NCI-H524 (cell line): ENCODE measurements at regions not wholly inside any gene's neighbourhood (a gene's known extent, or its start where the extent isn't known, plus 50 kb on each side); places are given as distances from the start of the nearest gene placed in this dataset.
"Not testable (repeated sequence)": the region's sequence is repeated elsewhere in the genome, so short reads cannot be mapped to it uniquely, and the experiment has no call there.

Experiments
- DNase-seq, 2 experiments: peaks; one replicate each; lab custom pipeline; 2025; lab: John Stamatoyannopoulos, UW

DNA sequence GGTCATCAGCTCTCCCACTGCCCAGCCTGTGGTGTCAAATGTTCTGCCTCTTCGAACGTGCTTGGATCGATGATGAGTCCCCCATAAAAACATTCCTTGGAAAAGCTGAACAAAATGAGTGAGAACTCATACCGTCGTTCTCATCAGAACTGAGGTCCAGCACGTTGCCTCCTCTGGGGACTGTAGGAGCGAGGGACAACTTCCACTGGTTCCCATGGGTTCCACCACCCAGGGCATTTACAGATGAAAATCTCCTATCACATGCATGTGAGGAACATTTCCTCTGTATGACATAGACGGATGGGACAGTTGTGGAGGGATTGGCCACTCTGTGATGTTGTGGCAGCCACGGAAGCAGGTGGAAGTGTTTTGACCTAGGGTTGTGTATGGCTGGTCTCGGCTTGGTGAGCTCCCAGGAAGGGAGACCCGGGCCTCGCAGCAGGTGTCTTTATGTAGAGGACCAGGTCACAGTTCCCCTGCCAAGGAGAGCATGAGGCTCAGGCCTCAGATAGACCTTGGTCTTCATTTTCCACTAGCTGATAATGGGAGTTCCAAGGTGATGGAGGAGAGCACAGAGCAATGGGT is 113.0 kb downstream of the SNRPN start:
- DNase-seq = no peak

DNA sequence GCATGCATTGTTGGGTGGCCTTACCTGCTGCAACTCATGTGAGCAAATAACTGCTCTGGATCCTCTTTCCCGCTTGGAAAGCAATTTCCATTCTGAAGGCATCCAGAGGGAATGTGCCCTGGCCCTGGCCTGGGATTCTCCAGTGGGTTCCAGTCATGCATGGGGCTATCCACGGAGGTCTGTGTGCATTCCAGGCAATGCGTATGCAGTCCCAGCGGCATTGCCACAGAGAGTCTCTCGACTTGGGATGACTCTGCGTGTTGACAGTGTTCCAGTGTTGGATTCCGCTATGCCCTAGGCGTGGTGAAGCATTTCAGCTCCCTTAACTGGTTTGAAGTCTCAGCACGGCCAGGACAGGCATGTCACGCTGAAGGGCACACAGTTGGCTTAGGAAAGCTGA is 113.9 kb downstream of the SNRPN start:
- no peak for DNase-seq

DNA sequence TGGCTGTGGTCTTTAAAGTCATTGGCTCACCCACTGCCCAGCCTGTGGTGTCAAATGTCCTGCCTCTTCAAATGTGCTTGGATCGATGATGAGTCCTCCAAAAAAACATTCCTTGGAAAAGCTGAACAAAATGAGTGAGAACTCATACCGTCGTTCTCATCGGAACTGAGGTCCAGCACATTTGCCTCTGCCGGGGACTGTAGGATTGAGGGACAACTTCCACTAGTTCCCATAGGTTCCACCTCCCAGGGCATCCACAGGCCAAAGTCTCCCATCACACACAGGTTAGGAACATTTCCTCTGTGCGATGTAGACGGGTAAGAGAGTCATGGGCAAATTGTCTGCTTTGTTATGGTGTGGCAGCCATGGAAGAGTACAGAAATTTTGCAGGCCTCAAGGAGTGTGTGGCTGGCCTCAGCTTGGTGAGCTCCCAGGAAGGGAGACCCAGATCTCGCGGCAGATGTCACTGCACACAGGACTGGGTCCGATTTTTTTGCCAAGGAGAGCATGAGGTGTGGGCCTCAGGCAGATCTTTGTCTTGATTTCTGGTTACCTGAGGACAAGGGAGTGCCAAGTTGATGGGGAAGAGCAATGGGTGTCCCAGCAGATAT is 115.7 kb downstream of the SNRPN start:
- DNase-seq = no peak

DNA sequence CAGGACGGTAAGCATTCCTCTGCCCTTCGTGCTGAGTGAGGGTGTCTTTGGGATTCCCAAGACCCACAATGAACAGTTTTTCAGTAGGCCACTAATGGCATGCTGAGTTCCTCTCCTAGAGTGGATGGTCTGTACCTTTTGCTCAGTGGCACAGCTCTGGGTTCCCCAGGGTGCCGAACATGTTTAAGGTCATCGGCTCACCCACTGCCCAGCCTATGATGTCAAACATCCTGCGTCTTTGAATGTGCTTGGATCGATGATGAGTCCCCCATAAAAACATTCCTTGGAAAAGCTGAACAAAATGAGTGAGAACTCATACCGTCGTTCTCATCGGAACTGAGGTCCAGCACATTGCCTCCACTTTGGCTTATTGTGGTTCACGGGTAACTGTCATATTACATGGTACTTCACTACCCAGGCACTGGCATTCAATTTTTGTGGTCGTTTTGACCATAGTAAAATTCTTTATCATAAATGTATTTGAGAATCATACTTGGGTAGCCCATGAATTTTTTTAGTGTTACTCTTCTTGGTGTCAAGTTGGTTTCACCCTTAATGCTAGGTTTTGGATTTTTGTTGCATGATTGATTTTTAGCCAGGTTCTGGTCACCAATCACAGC is 118.2 kb downstream of the SNRPN start:
- DNase-seq = no peak

DNA sequence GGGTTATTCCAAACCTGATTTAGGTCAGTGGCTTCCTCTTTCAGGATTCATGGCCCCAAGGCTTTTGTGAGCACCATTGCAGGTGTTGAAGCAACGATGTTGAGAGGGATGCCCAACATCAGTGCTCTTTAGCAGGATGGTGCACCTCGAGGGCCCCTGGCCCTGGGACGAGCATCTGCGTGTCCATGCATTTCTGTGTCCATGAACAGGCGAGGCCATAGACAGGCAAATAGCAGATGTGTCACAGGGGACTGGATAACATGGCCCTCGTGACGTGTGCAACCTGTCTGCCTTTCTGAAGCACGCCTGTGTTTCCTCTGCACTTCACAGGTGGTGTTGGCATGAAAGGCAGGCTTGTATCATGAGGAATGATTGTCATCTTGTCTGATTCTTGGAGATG is 132.3 kb downstream of the SNRPN start:
- DNase-seq = no peak

DNA sequence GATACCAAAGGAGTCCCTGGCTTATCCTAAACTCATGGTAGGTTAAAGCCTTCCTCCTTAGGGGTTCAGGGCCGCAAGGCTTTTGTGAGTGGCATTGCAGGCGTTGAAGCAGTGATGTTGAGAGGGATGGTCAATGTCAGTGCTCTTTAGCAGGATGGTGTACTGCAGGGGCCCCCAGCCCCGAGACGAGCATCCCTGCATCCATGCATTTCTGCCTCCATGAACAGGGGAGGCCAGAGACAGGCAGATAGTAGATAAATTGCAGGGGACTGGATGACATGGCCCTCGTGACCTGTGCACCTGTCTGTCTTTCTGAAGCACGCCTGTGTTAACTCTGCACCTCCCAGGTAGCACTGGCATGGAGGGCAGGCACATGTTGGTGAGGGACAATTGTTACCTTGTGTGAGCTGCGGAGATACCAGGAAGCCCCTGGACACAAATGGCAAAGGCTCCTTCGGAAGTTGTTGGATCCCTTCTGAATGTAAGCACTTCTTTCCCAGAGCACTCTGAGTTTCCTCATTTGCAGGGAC is 133.5 kb downstream of the SNRPN start:
- no peak for DNase-seq

DNA sequence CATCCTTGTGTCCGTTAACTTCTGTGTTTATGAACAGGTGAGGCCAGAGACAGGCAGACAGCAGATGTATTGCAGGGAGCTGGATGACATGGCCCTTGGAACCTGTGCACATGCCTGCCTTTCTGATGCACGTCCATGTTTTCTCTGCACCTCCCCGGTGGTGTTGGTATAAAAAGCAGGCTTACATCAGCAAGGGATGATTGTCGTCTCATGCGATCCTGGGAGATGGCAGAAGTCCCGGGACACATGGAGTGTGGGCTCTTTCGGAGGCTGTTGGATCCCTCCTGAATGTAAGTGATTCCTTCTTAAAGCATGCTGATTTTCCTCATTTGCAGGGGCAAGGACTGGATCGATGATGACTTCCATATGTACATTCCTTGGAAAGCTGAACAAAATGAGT is 134.8 kb downstream of the SNRPN start:
- DNase-seq = no peak

DNA sequence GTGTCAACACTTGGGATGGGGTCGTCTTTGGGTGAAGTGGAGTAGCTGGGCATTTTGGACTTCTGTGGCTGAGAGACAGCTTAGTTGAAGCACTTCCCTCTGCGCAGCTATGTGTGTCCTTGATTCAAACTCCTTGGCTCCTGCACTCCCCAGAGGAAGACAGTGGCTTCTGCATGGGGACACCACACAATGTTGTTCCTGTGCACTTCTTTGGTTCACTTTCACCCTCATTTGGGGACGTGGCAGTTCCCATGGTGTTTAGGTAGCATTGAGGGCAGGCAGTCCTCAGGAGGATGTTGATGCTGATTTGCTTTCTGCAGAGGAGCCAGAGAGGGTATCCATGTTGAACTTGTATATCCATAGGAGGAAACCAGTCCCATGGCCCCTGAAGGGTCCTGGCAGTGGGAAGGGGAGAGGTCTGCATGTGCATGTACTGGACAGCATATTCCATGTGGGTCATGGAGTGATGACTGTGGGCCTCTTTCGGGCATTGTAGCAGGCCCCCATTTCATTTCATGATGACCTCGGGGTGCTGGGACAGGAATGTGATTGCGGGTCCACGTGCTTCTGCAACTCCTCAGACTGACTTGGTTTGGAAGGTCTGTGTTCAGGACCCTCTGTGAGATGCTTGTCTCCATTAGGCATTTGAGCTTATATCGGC is 135.4 kb downstream of the SNRPN start:
- no peak for DNase-seq

DNA sequence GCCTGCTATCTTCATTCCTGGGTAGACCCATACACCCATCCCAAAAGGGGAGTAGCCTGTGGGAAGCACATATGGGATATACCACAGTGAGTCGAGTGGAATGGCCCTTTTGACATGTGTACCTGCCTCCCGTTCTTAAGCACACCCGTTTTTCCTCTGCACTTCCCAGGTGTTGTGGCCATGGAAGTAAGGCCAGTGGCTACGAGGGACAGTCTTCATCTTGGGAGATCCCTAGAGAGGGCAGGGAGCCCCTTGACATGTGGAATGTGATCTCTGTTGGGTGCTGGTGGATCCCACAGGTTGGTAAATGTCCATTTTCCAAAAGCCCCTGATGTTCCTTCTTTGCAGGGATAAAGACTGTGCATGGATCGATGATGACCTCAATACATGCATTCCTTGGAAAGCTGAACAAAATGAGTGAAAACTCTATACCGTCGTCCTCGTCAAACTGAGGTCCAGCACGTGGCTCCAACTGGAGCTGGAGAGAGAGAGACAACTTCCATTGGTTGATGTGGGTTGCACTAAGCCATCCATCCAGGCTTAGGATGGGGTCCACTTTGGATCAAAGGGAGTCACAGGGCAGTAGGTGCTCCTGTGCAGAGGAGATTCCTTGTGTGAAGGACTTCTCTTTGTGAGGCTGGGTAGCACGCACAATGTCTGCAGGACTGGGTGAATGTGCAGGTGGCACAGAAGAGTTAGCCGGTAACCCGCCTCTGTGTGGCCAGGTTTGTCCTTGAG is 136.8 kb downstream of the SNRPN start:
- DNase-seq = no peak

DNA sequence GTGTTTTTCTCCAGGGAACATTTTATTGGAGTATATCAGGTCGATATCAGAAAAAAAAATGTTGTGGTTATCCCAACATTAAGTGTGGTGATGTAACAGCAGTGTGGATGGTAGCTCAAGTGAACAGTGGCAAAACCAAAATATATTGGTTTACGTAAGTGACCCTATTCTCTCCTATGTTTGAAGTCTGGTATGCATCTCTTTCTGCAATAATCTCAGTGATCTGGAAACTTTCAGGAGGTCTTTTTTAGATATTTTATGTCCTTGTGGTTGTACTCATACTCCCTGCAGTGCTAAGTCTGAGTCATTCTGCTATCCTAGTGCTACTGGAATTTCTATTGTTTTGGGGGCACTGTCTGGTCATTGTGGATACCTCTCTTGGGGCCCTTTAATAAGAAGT is 137.9 kb downstream of the SNRPN start:
- no peak for DNase-seq

DNA sequence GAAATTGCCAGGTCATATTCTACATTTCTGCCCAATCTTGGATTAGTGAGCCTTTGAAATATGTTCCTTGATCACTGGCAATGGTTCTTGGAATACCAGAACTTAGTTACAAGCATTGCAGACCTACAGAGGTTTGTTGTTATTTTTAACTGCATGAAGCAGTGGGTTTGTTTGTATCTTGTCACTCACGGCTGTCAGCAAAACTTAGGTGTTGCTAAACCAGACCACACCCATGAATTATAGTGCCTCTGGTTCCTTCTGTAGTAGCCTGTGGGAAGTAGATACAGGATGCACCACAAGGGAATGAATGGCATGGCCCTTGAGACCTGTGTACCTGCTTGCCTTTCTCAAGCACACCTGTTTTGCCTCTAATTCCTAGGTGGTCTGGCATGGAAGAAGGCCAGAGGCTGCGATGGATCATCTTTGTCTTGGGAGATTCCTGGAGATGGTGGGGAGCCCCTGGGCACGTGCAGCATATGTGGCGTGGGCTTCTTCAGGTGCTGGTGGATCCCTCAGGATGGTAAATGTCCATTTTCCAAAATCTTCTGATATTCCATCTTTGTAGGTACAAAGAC is 138.8 kb downstream of the SNRPN start:
- DNase-seq = no peak

DNA sequence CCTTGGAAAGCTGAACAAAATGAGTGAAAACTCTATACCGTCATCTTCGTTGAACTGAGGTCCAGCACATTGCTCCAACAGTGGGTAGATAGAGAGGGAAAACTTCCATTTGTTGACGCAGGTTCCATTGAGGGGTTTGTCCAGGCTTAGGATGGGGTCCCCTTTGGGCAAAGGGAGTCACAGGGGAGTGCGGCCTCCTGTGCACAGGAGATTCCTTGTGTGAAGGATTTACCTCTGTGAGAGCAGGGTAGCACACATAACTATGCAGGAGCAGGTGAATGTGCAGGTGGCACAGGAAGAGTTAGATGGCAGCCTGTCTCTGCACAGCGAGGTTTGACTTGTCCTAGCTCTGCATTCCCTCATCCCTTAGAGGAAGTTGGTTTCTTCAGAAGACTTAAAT is 139.3 kb downstream of the SNRPN start:
- no peak for DNase-seq

DNA sequence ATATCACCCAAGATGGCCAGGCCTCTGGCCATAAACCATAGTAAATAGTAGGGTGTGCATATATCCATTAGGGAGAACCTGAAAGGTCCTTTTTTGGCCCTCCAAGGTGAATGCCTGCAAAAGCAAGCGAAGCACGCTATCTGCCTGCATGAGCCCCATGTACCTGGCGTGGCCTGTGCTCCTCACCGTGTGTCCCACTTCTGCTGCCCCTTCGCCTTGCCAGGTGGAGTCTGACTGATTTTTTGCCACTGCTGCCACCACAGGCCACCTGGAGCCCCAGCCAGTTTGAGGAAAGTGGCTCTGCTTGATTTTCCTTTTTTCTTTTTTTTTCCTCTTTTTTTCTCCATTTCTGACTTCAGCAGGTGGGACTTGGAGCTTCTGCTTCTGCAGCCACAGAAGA is 139.7 kb downstream of the SNRPN start:
- no peak for DNase-seq

DNA sequence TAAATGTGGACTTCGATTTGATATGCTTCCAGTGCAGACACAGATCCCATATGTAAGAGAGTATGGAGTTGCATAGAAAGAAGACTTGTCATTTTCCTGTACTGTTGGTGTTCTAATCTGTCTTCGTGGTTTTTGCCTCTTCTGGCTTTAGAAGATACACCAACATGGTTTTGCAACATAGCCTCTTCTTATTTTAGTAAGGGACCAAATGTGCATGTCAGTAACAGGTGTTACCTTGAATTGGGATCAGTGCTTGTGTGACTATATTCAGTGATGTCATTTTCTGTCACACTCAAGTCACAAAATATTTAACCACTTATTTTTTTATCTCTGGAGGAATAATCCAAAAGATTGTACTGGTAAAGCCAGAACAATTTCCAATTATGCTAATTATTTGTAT is 140.4 kb downstream of the SNRPN start:
- DNase-seq = no peak

DNA sequence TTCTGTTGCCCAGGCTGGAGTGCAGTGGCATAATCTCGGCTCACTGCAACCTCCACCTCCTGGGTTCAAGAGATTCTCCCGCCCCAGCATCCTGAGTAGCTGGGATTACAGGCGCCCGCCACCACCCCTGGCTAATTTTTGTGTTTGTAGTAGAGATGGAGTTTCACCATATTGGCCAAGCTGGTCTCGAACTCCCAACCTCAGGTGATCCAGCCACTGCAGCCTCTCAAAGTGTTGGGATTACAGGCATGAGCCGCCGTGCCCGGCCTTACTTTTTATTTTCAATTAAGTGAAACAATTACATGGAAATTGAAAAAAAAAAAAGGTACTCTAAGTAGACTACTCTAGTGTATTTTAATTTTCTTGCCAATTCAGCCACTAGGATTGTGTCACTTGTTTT is 145.2 kb downstream of the SNRPN start:
- DNase-seq = not testable (repeated sequence)

DNA sequence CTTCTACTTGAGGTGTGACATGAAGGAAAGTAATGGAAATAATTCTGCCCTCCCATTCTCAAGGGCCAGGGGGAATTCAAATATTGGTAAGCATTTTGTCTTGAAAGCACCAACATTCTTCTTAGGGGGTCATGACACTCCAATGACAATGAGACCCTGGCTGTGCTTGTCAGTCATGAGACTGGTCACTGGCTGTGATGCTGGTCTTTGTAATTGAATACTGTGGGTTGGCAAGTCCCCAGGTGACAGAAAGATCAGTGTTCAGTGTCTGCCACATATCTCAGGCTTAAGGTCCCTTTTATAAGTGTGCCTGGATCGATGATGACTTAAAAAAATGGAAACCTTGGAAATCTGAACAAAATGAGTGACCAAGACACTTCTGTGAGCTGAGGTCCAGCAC is 151.4 kb downstream of the SNRPN start:
- no peak for DNase-seq

DNA sequence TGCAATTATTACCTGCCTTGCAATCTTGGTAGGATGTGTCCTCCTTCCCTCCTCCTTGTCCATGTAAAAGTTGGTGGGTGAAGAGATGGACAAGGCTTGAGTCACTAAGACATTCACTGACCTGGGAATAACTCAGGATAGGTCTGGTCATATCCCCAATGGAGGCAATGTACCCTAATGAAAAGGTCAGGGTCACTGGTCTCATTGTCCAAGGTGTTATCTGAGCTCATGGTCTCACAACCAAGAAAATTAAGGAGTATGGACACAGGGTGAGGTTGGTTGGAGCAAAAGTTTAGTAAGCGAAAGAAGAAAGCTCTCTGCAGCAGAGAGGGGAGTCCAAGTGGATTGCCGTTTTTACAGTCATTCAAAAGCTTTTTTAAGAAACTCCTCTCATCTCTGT is 179.0 kb downstream of the SNRPN start:
- no peak for DNase-seq

DNA sequence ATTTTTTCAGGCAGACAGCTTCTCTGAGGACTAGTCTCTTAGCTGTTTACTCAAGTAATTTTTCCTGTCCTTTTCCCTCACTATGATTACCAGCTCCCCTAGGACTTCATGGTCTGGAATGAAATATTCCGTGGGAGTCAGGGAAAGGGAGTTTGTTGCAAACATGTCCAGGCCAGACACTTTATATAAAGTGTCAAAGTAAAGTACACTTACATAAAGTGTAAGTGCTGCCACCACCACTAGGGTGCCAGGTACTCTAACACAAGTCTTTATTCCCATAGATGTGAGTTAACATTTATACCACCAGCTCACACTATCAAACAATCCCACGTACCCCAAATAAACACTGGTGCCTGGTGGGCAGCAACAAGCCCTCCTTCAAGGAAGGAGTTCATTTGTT is 179.8 kb downstream of the SNRPN start:
- DNase-seq = no peak

DNA sequence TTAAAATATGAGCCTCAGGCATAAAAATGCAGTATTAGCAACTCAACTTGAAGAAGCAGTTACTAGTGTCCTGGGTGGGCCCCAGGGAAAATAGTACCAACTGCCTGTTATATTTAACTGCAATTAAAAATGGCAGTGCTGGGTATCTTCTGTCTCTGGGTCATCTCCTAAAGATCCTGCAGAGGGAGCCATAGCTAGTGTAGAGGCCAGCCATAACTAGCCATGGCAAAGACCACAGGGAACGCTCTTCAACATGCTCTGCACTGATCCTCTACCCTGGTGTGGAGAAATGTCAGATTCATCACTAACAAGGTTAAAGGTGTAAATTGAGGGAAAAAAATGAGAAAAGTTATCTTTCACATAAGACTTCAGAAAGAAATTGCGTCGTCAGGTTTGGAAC is 181.3 kb downstream of the SNRPN start:
- peak in 1 of 2 experiments; percentile 49 for DNase-seq

DNA sequence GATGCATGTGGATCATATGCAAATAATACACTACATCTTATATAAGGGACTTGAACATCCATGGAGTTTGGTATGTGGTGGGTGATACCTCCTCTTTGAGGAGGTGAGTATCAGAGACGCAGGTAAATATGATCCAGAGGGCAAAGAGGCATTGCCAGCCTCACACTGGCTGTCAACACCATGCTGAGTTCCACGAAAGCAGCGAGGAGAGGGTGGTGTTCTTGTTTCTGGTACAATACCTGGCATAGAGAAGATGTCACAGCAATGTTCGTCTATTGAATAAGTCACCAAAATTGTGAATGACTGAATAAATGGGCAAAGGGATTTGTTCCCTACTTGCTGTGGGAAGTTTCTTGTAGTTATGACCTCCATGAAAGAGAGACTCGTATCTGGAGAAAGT is 182.2 kb downstream of the SNRPN start:
- DNase-seq = no peak

DNA sequence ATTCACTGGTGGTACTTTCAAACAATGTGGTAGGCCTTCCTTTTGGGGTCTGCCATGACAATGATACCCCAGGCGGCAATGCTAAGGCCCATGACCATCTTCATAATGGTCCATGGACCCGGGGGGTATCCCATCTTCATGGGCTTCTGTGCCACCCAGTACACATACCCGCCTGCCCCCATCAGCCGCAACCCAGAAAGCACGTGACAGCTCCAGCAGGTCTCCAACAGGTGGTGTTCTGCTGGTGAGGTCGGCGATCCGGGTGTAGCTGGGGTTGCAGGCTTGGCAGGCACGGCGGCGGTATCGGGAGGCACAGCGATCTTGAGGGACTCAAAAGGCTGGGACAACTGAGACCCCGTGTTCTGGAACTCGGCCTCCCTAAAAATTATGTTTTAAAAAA is 214.5 kb downstream of the SNRPN start:
- no peak for DNase-seq

DNA sequence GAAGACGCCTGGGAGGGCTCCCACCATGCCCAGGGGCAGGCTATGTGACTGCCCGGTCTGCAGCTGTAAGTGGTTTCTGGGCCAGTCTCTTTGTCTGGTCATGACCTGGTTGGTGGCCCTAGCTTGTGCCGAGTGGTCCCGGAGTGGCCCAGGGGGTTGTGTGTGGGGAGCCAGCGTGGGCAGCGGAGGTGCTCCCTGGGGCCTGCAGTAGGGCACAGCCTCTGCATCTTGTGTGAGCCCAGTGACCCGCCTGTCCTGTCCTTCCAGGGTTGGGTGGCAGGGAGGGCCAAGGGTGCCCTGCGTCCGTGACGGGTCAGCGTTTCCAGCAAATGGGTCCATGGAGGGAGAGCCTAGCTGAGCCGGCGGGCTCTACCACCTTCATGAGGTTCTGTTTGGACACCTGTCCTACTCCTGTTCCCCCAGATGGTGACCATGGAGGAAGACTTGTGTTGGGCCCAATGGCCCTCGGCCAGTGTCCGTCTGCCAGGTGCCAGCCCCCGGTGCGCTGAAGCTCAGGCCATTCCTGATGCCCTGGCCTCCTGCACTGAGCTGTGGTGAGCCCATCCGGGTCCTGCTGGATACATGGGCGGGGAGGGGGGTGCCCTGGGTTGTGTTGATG is 215.4 kb downstream of the SNRPN start:
- DNase-seq = no peak
